Mesendoderm (in vitro differentiated cells): ENCODE measurements at regions not wholly inside any gene's neighbourhood (a gene's known extent, or its start where the extent isn't known, plus 50 kb on each side); places are given as distances from the start of the nearest gene placed in this dataset.

Experiments used
- DNase-seq: peaks from one replicate; pipeline ENCODE4 v3.0.0; 2013
- H2AK5ac ChIP-seq: 2 replicates; pipeline ENCODE4 v1.6.1; 2013; ENCODE audit warnings: low read length, inconsistent platforms
- H2BK120ac ChIP-seq: 2 replicates; pipeline ENCODE4 v1.6.1; 2013; ENCODE audit warnings: low read depth, mild to moderate bottlenecking, low read length, moderate library complexity, mixed read lengths
- H2BK15ac ChIP-seq: replicated peaks from 2 replicates; pipeline ENCODE4 v1.6.1; 2013; ENCODE audit warnings: low read depth, mild to moderate bottlenecking, moderate library complexity
- H2BK5ac ChIP-seq: 2 replicates; pipeline ENCODE4 v1.6.1; 2013; ENCODE audit warnings: low read length, inconsistent platforms
- H3K18ac ChIP-seq: 2 replicates; pipeline ENCODE4 v1.6.1; 2013; ENCODE audit warnings: mild to moderate bottlenecking, low read length, mixed read lengths
- H3K23ac ChIP-seq: one replicate; pipeline ENCODE4 v1.6.1; 2013; ENCODE audit warnings: low read length
- H3K27ac ChIP-seq: 2 replicates; pipeline ENCODE4 v1.5.1; 2013; ENCODE audit warnings: low read depth, mild to moderate bottlenecking, inconsistent platforms, low read length, moderate library complexity
- H3K27me3 ChIP-seq: 2 replicates; pipeline ENCODE4 v1.6.1; 2013; ENCODE audit warnings: low read length, control low read depth, mild to moderate bottlenecking, inconsistent platforms; ENCODE audit not compliant: insufficient read depth, poor library complexity
- H3K36me3 ChIP-seq: 2 replicates; pipeline ENCODE4 v1.6.1; 2013; ENCODE audit warnings: low read length, inconsistent platforms; ENCODE audit not compliant: control insufficient read depth, insufficient read depth
- H3K4ac ChIP-seq: one replicate; pipeline ENCODE4 v1.6.1; 2013; ENCODE audit warnings: low read depth, mild to moderate bottlenecking, low read length, moderate library complexity
- H3K4me1 ChIP-seq: 2 replicates; pipeline ENCODE4 v1.6.1; 2013; ENCODE audit warnings: low read depth, low read length, inconsistent platforms; ENCODE audit not compliant: control insufficient read depth
- H3K4me2 ChIP-seq: 2 replicates; pipeline ENCODE4 v1.6.1; 2013; ENCODE audit warnings: low read length
- H3K4me3 ChIP-seq: 2 replicates; pipeline ENCODE4 v1.5.1; 2013; ENCODE audit warnings: mild to moderate bottlenecking, low read length
- H3K56ac ChIP-seq: one replicate; pipeline ENCODE4 v1.6.1; 2013; ENCODE audit warnings: low read length
- H3K79me1 ChIP-seq: 2 replicates; pipeline ENCODE4 v1.6.1; 2013; ENCODE audit warnings: low read length, inconsistent platforms
- H3K79me2 ChIP-seq: 2 replicates; pipeline ENCODE4 v1.6.1; 2013; ENCODE audit warnings: mild to moderate bottlenecking, low read length; ENCODE audit not compliant: control insufficient read depth, insufficient read depth
- H3K9ac ChIP-seq: 2 replicates; pipeline ENCODE4 v1.6.1; 2013; ENCODE audit warnings: low read length, inconsistent platforms
- H4K5ac ChIP-seq: one replicate; pipeline ENCODE4 v1.6.1; 2013; ENCODE audit warnings: low read length
- H4K8ac ChIP-seq: one replicate; pipeline ENCODE4 v1.6.1; 2013; ENCODE audit warnings: low read depth, mild to moderate bottlenecking, control low read depth, low read length, moderate library complexity
- WGBS: extraction: QIAGEN DNeasy Blood & Tissue Kit; methylation state at CpG from one replicate; pipeline ENCODE4 v1.1.7; 2013; ENCODE audit warnings: low lambda C conversion rate, missing lambda C conversion rate; ENCODE audit not compliant: insufficient coverage; ENCODE audit errors: extremely low coverage; 5-methylcytosine and 5-hydroxymethylcytosine counted together

DNA sequence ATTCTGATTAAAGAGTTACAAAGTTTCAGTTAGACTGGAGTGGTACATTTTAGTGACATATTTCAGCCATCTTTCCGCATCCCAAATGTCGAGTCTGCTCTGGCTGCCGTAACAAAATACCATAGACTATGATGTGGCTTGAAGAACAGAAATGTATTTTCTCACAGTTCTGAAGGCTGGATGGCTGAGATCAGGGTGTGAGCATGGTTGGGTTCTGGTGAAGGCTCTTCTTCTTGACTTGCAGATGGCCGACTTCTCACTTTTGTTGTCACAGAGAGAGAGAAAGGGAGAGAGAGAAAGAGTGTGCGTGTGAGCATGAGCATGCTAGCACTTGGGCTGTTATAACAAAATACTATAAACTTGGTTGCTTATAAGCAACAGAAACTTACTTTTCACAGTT is 335.4 kb upstream of the RAG2 start:
- Histone ChIP-seq H3K79me2 (no peaks in the 10 kb centered on the region), H3K79me1 (no peaks in the 10 kb centered on the region), H3K4me1 (no peaks in the 10 kb centered on the region), H2BK120ac (no peak overlapping the region), H4K8ac (no peak overlapping the region), H3K27ac (no peak overlapping the region), H2BK5ac (no peak overlapping the region), H3K4me2 (no peak overlapping the region), H3K56ac (no peak overlapping the region), H3K36me3 (no peaks in the 10 kb centered on the region), H2AK5ac (no peak overlapping the region), H2BK15ac (no peak overlapping the region), H3K18ac (no peak overlapping the region), H3K23ac (no peak overlapping the region), H3K4ac (no peak overlapping the region), H3K27me3 (no peaks in the 10 kb centered on the region), H3K4me3 (no peak overlapping the region), H4K5ac (no peak overlapping the region), H3K9ac (no peak overlapping the region)
- no peak for DNase-seq
- WGBS = no CpG with 5 or more reads among the region's 5 CpGs

- H4K8ac ChIP-seq = no peak overlapping the region
- no peak overlapping the region for H3K27ac ChIP-seq
- no peak overlapping the region for H4K5ac ChIP-seq
- no peak overlapping the region for H3K4me2 ChIP-seq
- no peaks in the 10 kb centered on the region for H3K4me1 ChIP-seq
- H3K4ac ChIP-seq = no peak overlapping the region
- no peak overlapping the region for H3K56ac ChIP-seq
- no peak overlapping the region for H2BK5ac ChIP-seq
- no peak overlapping the region for H3K23ac ChIP-seq
- H2BK15ac ChIP-seq = no peak overlapping the region
- no peak overlapping the region for H3K4me3 ChIP-seq
- no CpG with 5 or more reads among the region's 4 CpGs for WGBS
- no peak overlapping the region for H2AK5ac ChIP-seq
- H3K9ac ChIP-seq = no peak overlapping the region
- no peaks in the 10 kb centered on the region for H3K79me2 ChIP-seq
- no peak overlapping the region for H3K18ac ChIP-seq
- no peak overlapping the region for H2BK120ac ChIP-seq
- DNase-seq = no peak
- H3K27me3 ChIP-seq = no peaks in the 10 kb centered on the region
- H3K36me3 ChIP-seq = no peaks in the 10 kb centered on the region
- H3K79me1 ChIP-seq = no peaks in the 10 kb centered on the region
Observed at GRCh38 chr11:36931139-36931538, 333.1 kb upstream of the RAG2 start.

DNA sequence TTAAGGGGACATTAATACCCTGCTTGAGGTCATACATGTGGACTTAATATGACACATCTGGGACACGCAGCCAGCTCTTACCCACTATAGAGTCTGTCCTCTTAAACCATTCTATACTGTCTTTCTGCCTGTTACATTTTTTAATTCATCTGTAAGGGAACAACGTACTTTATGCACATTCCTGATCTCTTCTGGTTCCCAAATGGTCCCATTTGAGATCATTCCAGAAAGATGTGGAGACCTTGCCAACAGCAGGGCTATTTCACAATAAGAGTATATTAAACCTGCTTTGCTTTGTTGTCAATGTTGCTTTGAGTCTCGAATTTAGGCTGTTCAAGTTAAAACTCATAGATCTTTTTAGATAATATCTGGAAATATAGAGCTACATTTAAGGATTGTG is 332.2 kb upstream of the RAG2 start:
- H4K5ac ChIP-seq = no peak overlapping the region
- H2BK5ac ChIP-seq = no peak overlapping the region
- H4K8ac ChIP-seq = no peak overlapping the region
- no peaks in the 10 kb centered on the region for H3K27me3 ChIP-seq
- no peak overlapping the region for H3K18ac ChIP-seq
- no peak overlapping the region for H3K4me2 ChIP-seq
- no CpG with 5 or more reads among the region's 3 CpGs for WGBS
- H3K79me1 ChIP-seq = no peaks in the 10 kb centered on the region
- no peak overlapping the region for H3K4me3 ChIP-seq
- H2AK5ac ChIP-seq = no peak overlapping the region
- H2BK120ac ChIP-seq = no peak overlapping the region
- H3K36me3 ChIP-seq = no peaks in the 10 kb centered on the region
- H3K23ac ChIP-seq = no peak overlapping the region
- no peak overlapping the region for H3K9ac ChIP-seq
- H3K4ac ChIP-seq = no peak overlapping the region
- no peak for DNase-seq
- H2BK15ac ChIP-seq = no peak overlapping the region
- no peaks in the 10 kb centered on the region for H3K4me1 ChIP-seq
- no peak overlapping the region for H3K56ac ChIP-seq
- H3K79me2 ChIP-seq = no peaks in the 10 kb centered on the region
- no peak overlapping the region for H3K27ac ChIP-seq

DNA sequence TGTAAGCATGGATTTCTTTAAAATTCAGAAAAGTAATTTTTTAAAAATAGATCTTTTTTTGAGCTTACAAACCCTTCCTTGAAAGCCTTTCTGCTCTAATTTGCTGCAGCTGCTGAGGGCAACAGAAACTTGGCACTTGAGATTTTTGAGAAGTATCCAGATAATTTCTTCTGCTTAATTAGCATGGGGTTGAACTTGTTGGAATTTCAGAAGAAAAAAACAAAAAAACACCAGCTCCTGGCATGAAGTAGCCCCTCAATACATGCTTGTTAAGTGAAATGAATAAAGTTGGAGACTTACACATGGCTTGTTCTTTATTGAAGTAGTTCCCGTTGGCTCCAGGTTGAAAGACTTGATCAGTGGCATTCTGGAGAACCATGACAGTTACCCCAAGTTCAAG is 331.4 kb upstream of the RAG2 start:
- Histone ChIP-seq H3K27ac (no peak overlapping the region), H3K23ac (no peak overlapping the region), H3K4me1 (no peaks in the 10 kb centered on the region), H3K79me1 (no peaks in the 10 kb centered on the region), H3K9ac (no peak overlapping the region), H2BK120ac (no peak overlapping the region), H2BK5ac (no peak overlapping the region), H3K4me2 (no peak overlapping the region), H3K79me2 (no peaks in the 10 kb centered on the region), H3K18ac (no peak overlapping the region), H3K27me3 (no peaks in the 10 kb centered on the region), H3K4me3 (no peak overlapping the region), H3K36me3 (no peaks in the 10 kb centered on the region), H4K5ac (no peak overlapping the region), H3K4ac (no peak overlapping the region), H2BK15ac (no peak overlapping the region), H4K8ac (no peak overlapping the region), H3K56ac (no peak overlapping the region), H2AK5ac (no peak overlapping the region)
- no CpG with 5 or more reads among the region's 1 CpG for WGBS
- DNase-seq = no peak

- no peak overlapping the region for H3K9ac ChIP-seq
- no peak overlapping the region for H4K5ac ChIP-seq
- no peak overlapping the region for H2AK5ac ChIP-seq
- H3K4me2 ChIP-seq = no peak overlapping the region
- H2BK120ac ChIP-seq = no peak overlapping the region
- H3K27ac ChIP-seq = no peak overlapping the region
- H3K36me3 ChIP-seq = no peaks in the 10 kb centered on the region
- no peak overlapping the region for H2BK5ac ChIP-seq
- H3K27me3 ChIP-seq = no peaks in the 10 kb centered on the region
- DNase-seq = no peak
- no peak overlapping the region for H3K4me3 ChIP-seq
- no CpG with 5 or more reads among the region's 1 CpG for WGBS
- H4K8ac ChIP-seq = no peak overlapping the region
- H3K79me2 ChIP-seq = no peaks in the 10 kb centered on the region
- H3K23ac ChIP-seq = no peak overlapping the region
- H3K56ac ChIP-seq = no peak overlapping the region
- no peak overlapping the region for H3K18ac ChIP-seq
- no peak overlapping the region for H3K4ac ChIP-seq
- H3K4me1 ChIP-seq = no peaks in the 10 kb centered on the region
- H2BK15ac ChIP-seq = no peak overlapping the region
- H3K79me1 ChIP-seq = no peaks in the 10 kb centered on the region
Observed at GRCh38 chr11:36928621-36929020, 330.6 kb upstream of the RAG2 start.

- Histone ChIP-seq H4K8ac (no peak overlapping the region), H3K27ac (no peak overlapping the region), H3K27me3 (no peaks in the 10 kb centered on the region), H2BK5ac (no peak overlapping the region), H3K4me2 (no peak overlapping the region), H3K4me1 (no peaks in the 10 kb centered on the region), H3K4me3 (no peak overlapping the region), H2AK5ac (no peak overlapping the region), H3K56ac (no peak overlapping the region), H3K18ac (no peak overlapping the region), H3K36me3 (no peaks in the 10 kb centered on the region), H3K79me1 (no peaks in the 10 kb centered on the region), H3K4ac (no peak overlapping the region), H4K5ac (no peak overlapping the region), H2BK120ac (no peak overlapping the region), H3K9ac (no peak overlapping the region), H3K79me2 (no peaks in the 10 kb centered on the region), H2BK15ac (no peak overlapping the region), H3K23ac (no peak overlapping the region)
- DNase-seq = no peak
- no CpG with 5 or more reads among the region's 1 CpG for WGBS
Observed at GRCh38 chr11:36899800-36900199, 301.8 kb upstream of the RAG2 start.
